HG02852 (cell line): ENCODE measurements at regions not wholly inside any gene's neighbourhood (a gene's known extent, or its start where the extent isn't known, plus 50 kb on each side); places are given as distances from the start of the nearest gene placed in this dataset.
"Not testable (repeated sequence)": the region's sequence is repeated elsewhere in the genome, so short reads cannot be mapped to it uniquely, and the experiment has no call there.

Experiments
- ATAC-seq: cut with Tn5 transposase; IDR thresholded peaks from one replicate; pipeline ENCODE4 v1.9.1; 2021; ENCODE audit warnings: mild to moderate bottlenecking, moderate library complexity; ENCODE audit not compliant: unreplicated experiment

DNA sequence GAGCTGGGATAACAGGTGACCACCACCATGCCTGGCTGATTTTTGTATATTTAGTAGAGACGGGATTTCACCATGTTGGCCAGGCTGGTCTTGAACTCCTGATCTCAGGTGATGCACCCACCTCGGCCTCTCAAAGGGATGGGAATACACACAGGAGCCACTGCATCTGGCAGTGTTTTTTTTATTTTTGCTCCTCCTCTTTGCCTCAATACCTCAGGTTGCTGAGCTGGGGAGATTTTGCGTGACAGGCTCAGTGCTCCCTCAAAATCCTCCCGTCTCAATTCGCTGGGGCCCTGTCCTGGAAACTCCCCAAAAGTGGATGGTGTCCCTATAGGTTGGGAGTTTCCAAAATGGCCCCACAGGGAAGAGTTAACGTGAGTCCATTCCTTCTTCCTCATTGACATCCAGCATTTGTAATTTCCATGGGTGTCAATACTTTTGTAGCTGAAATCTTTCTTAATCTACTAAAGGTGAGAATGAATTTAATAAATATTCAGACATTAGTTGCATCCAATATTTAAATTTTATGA is 71.8 kb downstream of the GGTLC2 start:
- ATAC-seq = no peak

DNA sequence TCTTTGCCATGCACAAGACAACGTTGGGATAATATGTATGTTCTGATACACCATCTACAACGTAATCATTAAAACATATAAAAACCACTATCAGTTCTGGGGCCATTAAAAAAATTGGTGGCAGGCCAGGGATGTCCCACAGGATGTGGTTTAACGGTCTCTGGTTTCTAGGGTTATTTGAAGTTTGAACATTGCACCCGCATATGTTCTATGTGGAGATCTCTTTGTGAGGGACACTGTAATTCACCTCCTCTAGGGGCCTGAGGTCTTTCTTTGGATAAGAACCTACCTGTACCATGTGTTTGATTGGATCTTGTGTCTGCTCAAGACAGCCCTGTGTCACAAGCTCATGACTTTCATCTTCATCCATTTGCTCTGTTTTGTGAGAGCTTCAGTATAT is 73.2 kb downstream of the GGTLC2 start:
- no peak for ATAC-seq

DNA sequence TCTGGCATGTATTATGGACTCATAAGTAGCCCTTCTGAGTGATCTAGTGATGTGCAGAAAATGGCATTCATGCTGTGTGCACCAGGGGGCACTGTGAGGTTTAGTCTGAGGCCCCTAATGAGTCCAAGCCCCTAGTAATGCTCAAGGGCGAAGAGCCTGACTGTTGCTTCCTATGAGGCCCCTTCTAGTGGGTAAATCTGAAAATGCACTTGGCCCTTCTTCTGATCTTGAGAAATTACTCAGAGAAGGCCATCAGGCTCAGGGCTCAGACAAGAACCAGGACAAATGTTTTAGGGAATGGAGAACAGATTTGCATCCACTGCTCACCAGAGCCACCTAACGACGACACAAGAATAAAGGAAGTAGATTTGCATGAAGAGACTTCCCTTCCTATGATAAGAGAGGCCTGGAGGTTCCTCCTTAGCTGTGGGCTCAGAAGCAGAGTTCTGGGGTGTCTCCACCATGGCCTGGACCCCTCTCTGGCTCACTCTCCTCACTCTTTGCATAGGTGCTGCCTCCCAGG is 75.8 kb downstream of the GGTLC2 start:
- peak; percentile 55 for ATAC-seq

DNA sequence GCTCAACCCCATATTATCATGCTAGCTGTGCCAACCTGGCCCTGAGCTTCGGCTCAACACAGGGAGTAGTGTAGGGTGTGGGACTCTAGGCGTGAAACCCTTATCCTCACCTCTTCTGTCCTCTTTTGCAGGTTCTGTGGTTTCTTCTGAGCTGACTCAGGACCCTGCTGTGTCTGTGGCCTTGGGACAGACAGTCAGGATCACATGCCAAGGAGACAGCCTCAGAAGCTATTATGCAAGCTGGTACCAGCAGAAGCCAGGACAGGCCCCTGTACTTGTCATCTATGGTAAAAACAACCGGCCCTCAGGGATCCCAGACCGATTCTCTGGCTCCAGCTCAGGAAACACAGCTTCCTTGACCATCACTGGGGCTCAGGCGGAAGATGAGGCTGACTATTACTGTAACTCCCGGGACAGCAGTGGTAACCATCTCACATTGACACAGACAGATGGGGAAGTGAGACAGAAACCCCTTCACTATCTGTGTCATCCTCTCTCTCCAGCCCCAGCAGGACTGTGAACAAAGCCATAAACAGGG is 76.4 kb downstream of the GGTLC2 start:
- ATAC-seq = peak; percentile 79

DNA sequence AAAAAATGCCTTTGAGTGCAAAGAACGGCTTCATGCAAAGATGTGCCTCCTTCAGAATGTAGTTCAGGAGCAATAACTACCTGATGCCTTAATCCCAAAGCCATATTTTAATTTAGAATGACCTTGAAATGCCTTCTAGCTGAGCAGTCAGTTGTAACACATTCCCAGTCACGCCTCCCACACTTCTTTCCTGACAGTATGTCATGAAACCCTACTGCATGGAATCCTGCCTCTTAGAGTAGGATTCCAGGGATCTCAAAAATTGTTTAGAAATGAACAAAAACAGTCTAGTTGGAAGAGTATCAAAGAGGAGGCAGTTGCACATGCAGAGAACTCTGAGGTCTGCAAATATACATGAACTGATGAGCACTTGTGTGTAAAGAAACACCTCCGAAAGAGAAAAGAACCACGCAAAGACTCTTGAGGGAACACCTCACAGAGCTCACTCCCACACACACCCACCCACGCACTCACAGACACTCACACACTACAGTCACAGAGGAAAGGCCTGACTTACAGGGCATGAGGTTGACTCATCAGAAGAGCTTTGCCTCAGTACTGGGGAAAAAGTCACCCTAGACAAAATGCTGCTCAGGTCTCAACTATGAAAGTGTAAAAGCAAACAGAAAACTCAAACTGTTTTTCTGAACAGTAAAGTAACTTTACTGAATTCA is 77.4 kb downstream of the GGTLC2 start:
- no peak for ATAC-seq

DNA sequence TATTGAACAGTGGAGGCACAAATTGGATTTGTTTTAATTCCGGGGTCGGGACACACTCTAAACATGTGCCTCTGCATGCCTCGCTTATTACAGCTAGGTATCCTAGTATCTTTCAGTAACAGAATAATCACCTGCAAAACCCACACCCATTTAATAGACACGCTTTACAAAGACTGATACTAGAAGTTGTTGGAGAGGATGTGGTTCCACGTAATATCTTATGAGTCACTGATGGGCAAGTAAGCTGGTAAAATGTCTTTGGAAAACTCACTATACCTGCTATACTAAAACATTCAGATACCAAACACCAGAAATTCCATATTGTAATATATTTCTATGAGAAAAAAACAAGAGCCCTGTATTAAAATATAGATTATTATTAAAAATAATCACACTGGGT is 84.0 kb downstream of the GGTLC2 start:
- ATAC-seq = no peak

DNA sequence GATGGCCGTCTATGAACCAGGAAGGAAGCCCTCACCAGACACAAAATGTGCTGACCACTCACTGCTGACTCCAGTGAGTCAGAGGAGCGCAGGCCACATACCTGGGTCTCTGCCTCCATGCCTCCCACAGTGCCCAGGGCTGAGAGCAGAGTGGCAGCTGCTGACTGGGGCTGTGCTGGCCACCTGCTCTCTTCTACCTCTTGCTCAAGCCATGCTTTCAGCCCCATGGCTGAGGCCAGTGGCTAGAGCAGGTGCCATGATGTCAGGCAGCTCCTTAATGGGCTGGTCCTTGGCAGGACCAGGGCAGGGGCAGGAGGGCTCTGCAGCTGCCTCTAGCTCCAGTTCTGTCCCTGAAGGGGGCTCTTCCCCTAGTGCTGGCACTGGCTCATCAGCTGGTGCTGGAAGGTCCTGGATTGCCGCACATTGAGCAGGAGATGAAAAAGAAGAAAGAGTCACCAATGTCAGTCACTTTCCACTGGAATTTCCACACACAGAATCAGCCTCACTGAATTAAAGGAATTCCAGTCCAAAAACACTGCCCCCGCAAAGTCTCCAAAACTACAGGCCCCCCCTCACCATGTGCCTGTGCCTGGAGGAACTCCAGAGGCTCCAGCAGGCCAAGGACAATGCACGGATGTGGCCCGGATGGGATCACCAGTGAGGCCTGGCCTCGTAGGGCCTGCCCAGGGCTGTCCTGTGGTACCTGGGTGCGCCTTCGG is 86.4 kb downstream of the GGTLC2 start:
- ATAC-seq = no peak

DNA sequence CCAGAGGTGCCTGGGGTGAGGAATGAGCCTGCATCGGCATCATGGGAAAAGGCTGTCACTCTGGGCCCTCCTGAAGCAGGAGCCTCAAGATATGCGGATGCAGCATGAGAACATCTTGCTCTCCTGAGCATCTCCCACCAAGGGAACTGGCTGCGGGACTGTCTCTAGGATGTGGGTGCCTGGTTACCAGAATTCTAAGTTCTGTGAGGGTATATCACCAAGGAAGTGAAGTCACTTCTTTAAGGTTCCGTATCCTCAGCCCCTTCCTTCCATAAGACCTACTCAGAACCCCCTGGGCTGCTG is 86.9 kb downstream of the GGTLC2 start:
- ATAC-seq = no peak

DNA sequence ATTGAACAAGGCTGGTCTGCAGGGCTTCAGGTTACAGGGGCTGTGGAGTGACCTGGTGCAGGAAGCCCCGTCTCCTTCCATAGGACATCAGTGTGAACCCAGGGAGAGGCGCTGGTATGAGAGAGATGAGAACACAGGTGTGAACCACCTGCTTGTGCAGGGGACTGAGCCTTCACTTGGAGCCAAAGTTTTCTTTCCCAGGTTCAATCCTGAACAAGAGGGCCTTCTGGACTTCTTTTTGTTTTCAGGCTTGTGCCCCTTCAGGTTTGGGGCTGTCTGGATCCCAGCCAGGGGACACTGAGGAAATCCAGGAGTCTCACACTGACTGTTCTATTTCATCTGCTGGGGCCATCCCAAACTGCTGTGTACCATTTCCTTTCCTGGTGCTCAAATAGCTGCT is 88.6 kb downstream of the GGTLC2 start:
- ATAC-seq = not testable (repeated sequence)

DNA sequence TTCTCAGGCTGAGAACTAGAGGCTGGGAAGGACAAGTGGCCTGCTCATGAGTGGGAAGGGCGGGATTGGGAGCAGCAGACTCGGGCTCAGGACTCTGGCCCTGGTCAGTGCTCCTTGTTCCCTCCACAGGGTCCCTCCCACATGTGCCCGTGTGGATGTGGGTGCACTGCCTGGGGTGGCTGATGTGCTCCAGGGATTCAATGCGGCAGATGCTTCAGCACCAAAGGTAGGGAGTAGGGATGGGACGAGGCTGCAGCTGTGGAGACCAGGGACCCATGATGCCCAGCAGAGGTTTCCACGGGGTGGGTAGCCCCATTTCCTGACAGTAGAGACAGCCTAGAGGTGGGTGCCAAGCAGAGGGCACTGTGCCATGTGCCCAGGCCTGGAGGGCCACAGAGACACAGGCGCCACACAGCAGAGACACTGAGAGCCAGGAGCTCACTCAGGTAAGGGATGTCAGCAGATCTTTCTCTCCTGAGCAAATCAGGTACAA is 89.5 kb downstream of the GGTLC2 start:
- ATAC-seq = no peak

DNA sequence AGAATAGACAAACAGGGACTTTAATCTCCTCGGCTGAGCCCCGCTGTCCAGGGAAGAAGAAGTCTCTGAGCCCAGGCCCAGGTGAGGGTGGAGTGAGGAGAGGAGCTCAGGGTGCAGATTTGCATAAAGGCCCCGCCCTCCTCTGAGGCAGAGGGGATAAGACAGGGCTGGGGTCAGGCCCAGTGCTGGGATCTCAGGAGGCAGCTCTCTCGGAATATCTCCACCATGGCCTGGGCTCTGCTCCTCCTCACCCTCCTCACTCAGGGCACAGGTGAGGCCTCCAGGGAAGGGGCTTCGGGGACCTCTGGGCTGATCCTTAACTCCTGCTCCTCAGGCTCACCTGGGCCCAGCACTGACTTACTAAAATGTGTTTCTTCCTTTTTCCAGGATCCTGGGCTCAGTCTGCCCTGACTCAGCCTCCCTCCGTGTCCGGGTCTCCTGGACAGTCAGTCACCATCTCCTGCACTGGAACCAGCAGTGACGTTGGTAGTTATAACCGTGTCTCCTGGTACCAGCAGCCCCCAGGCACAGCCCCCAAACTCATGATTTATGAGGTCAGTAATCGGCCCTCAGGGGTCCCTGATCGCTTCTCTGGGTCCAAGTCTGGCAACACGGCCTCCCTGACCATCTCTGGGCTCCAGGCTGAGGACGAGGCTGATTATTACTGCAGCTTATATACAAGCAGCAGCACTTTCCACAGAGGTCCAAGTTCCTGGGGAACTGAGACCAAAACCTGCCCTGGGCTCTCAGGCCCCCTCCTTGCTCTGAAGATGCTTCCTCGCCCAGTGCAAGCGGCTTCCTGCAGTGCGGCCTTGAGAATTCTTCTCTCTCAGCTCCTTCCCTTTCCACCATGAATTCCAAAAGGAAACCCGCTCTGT is 90.2 kb downstream of the GGTLC2 start:
- ATAC-seq = not testable (repeated sequence)

DNA sequence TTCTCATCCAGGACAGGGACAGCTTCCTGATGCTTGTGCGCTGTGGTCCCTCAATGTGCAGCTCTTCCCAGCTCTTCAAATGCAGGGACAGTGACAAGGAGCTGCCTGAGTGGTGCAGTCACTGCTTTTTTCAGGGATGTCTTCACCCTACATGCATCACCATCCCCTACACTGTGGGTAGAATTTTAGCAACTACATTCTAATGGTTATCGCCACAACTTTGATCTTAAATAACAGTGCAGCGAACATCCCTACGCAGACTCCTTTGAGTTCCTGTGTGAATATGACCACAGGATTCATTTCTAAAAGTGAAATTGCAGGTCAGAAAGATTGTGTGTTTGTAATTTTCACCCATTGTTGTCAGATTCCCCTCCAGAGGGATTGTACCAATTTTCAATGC is 90.9 kb downstream of the GGTLC2 start:
- ATAC-seq = not testable (repeated sequence)

DNA sequence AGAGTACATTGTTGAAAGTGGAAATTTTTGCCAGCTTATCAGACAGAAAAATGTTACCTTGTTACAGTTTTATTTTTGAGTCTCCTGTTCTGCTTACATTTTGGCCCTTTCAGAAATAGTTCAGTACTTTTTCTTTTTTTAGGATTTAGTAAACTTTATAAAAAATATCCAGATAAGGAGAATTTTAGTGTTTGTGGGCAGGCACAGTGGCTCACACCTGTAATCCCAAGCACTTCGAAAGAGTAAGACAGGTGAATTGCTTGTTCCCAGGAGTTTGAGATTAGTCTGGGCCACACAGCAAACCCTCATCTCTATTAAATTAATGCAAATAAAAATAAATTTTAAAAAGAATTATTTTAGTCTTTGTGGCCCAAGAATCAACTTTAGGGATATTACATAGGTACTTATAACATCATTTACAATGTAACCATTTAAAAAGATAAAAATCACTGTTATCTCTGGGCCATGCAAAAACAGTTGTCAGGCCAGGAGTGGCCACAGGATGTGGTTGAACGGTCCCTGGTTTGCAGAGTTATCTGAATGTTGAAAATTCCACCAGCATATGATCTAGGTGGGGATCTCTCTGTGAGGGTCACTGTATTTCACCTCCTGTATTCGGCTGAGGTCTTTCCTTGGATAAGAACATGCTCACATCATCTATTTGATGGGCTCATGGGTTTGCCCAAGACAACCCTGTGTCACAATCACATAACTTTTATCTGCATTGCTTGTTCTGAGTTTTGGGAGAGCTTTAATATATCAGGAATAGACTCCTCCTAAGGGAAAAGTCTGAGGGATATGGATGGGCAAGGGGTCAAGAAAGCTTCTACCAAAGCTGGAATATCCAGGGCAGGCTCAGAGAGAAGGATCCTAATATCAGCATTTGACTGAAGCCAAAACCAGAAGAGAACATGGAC is 91.5 kb downstream of the GGTLC2 start:
- ATAC-seq = no peak

DNA sequence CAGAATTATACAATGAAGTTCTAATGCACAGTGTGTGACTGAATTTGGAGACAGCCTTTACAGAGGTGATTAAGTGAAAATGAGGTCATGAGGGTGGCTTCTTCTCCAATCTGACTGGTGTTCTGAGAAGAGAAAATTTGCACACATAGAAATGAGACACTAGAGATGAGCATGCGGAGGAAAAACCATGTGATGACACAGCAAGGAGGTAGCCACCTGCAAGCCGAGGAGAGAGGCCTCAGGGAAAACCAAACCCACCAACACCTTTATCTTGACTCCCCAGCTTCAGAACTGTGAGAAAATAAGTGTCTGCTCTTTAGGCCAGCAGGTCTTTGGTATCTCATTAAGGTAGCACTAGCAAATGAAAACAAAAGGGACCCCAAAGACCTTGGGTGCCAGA is 93.2 kb downstream of the GGTLC2 start:
- ATAC-seq = no peak

DNA sequence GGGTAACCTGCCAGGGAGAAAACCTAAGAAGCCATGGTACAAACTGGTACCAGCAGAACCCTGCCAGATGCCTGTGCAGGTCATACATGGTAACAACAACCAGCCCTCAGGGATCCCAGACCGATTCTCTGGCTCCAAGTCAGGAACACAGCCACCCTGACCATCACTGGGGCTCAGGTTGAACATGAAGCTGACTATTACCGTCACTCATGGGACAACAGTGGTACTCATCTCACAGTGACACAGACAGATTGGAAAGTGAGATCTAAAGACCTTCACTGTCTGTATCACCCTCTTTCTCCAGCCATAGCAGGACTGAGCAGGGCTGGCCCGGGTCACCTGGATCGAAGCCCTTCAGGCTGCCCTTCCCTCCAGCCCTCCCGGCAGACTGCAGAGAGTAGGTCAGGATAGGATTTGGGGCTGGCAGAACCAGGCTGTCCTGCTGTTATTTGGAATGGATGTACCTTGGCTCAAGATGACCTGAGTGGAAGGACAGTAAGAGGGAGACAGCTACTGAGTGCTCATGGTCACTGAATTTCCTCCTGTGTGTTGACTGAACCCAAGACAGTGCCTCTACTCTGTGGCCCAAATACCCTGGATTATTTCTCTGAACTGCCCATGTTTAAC is 94.7 kb downstream of the GGTLC2 start:
- no peak for ATAC-seq

DNA sequence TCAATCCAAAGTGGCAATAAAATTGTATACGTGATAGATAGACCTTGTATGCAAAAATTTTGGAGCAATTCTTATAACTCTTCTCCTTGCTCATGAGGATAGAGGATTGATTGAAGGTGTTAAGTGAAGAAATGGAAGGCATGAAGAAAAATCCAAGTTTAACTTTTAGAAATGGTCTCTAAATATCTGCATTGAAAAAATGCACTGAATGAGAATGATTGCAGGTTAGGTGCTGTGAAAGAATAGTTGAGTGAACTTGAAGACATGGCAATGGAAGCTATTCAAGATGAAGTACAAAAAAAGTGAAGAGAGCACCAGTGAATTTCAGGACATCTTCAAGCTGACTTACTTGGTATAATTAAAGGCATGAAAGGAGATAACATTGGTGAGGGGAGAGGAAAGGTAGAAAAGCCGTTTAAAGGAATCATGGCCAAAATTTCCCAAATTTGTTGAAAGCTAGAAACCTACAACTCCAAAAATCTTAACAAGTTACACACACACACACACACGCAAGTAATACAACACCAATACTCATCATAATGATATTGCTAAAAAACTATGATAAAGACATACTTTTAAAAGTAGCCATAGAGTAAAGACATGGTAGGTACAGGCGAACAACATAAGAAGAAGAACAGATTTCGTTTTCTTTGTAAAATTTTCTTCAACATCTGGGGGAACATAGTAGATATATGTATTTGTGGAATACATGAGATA is 96.3 kb downstream of the GGTLC2 start:
- ATAC-seq = no peak

DNA sequence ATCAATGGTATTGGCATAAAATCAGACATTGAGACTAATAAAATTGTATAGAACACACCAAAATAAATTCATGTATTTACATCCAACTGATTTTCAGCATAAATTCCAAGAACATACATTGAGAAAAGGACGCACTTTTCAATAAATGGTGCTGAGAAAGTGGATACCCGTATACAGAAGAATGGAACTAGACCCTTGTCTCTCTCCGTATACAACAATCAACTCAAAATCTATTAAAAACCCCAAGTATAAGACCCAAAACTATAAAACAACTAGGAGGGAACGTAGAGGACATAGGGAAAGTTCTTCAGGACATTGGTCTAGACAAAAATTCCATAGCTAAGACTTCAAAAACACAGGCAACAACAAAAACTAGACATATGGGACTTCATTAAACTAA is 97.4 kb downstream of the GGTLC2 start:
- ATAC-seq = no peak

DNA sequence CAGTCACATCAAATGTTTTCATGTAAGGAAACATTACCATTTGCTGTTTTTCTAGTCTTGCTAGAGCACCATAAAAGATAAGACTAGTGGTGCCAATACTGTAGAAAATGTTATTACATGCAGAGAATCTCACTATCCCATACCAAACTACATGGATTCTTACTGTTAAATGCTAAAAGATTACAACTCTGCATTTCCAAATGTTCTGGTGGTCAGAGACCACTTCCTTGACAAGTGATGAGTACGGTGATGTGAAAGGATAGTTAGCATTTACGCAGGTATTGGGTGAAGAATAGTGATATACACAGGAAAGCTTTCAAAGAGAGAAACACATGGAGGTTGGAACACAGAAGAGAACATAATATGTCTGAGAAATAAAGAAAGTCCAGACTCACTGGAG is 98.2 kb downstream of the GGTLC2 start:
- no peak for ATAC-seq
